ENCODE measurements at regions not wholly inside any gene's neighbourhood (a gene's known extent, or its start where the extent isn't known, plus 50 kb on each side); places are given as distances from the start of the nearest gene placed in this dataset.

DNA sequence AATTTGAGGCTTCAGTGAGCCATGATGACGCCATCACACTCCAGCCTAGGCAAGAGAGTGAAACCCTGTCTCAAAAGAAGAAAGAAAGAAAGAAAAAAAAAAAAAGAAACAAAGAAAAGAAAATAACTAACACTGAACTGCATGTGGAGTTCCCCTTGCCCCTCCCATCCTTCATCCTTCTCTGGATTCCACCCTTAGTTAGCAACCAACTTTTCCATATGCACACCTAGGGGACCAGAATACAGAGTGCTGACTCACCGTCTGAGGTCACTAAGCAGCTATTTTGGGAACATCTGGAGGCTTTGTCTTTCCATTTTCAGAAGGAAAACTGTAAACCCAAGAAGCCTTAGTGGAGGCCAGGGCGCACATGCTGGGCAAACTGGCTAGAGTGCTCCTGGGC, 257.4 kb downstream of the MAFB start:
- TF ChIP-seq, protein P1, sequence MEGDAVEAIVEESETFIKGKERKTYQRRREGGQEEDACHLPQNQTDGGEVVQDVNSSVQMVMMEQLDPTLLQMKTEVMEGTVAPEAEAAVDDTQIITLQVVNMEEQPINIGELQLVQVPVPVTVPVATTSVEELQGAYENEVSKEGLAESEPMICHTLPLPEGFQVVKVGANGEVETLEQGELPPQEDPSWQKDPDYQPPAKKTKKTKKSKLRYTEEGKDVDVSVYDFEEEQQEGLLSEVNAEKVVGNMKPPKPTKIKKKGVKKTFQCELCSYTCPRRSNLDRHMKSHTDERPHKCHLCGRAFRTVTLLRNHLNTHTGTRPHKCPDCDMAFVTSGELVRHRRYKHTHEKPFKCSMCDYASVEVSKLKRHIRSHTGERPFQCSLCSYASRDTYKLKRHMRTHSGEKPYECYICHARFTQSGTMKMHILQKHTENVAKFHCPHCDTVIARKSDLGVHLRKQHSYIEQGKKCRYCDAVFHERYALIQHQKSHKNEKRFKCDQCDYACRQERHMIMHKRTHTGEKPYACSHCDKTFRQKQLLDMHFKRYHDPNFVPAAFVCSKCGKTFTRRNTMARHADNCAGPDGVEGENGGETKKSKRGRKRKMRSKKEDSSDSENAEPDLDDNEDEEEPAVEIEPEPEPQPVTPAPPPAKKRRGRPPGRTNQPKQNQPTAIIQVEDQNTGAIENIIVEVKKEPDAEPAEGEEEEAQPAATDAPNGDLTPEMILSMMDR (IDR thresholded peaks at IDR 0.05), result no peak
- no peak for TF ChIP-seq POLR2A (IDR thresholded peaks at IDR 0.05)

Data from stomach (tissue), 4 donors.